HCT116 (cell line): ENCODE measurements at regions not wholly inside any gene's neighbourhood (a gene's known extent, or its start where the extent isn't known, plus 50 kb on each side); places are given as distances from the start of the nearest gene placed in this dataset.

Source experiments
- ATAC-seq: fragments of 200-7000 bp; cut with Tn5 transposase; 2 replicates; pipeline ENCODE4 v1.9.1; 2020; ENCODE audit warnings: mild to moderate bottlenecking, moderate library complexity
- BruUV-seq: library from RNA; stranded (reverse); fragments of 400-500 nt; replicated peaks from 2 replicates; lab custom pipeline; 2021; lab: Mats Ljungman, UMichigan
- CTCF ChIA-PET: fragments of 300-600 bp; sonication (Branson Sonifier 250); formaldehyde crosslinking; loops from one replicate; lab custom pipeline; 2021; ENCODE audit warnings: antibody characterized with exemption; lab: Charles Lee
- POLR2A ChIA-PET: fragments of 300-600, 350-600 bp; sonication (Branson Sonifier 250); formaldehyde crosslinking; loops from one replicate; lab custom pipeline; 2021; ENCODE audit warnings: antibody characterized with exemption; lab: Charles Lee
- RAD21 ChIA-PET, 2 experiments: fragments of 300-600 bp; sonication (Branson Sonifier 250); formaldehyde crosslinking; loops; one replicate each; lab custom pipeline; 2023; ENCODE audit warnings: low total read pairs in 2 of 2; ENCODE audit not compliant: uncharacterized antibody in 2 of 2, unreplicated experiment in 2 of 2, low non-redundant PET in 1 of 2; lab: Charles Lee
- DNase-seq: peaks from one replicate; pipeline ENCODE4 v3.0.0-alpha.2; 2010; ENCODE audit warnings: low read depth, low spot score
- H2AFZ ChIP-seq: fragments of 200-600 bp; shearing (Covaris generic), sonication (generic); 2 replicates; pipeline ENCODE4 v1.6.1; 2017; ENCODE audit warnings: low read depth, mixed run types, mixed read lengths, antibody characterized with exemption, low read length; ENCODE audit not compliant: poor library complexity, severe bottlenecking
- H3K27ac ChIP-seq: 2 replicates; pipeline ENCODE4 v1.5.1; 2012; ENCODE audit warnings: low read depth, low read length
- H3K27me3 ChIP-seq: fragments of 200-600 bp; sonication (generic); 2 replicates; pipeline ENCODE4 v1.6.1; 2016; ENCODE audit warnings: mixed run types, low read length, mixed read lengths; ENCODE audit not compliant: insufficient read depth
- H3K36me3 ChIP-seq, 2 experiments: fragments of 200-500 bp in 1 of 2; fragments of 200-600 bp in 1 of 2; sonication (Bioruptor generic) in 1 of 2; sonication (generic) in 1 of 2; 2 replicates each; pipeline versions ENCODE4 v1.5.1 to v1.6.1; 2014 to 2016; ENCODE audit warnings: low read length in 2 of 2, inconsistent platforms in 1 of 2, mixed read lengths in 1 of 2, mixed run types in 1 of 2; ENCODE audit not compliant: insufficient read depth in 2 of 2, control insufficient read depth in 1 of 2
- H3K4me1 ChIP-seq, 2 experiments: fragments of 200-600 bp in 1 of 2; sonication (generic) in 1 of 2; 2 replicates each; pipeline versions ENCODE4 v1.5.1 to v1.6.1; 2012 to 2017; ENCODE audit warnings: low read length in 2 of 2, inconsistent platforms in 1 of 2, mild to moderate bottlenecking in 1 of 2, mixed read lengths in 1 of 2, mixed run types in 1 of 2, moderate library complexity in 1 of 2; ENCODE audit not compliant: insufficient read depth in 2 of 2, control insufficient read depth in 1 of 2
- H3K4me2 ChIP-seq: fragments of 200-600 bp; sonication (generic); 2 replicates; pipeline ENCODE4 v1.6.1; 2017; ENCODE audit warnings: mixed run types, low read length, mixed read lengths
- H3K4me3 ChIP-seq, 2 experiments: fragments of 200-600 bp in 1 of 2; sonication (generic) in 1 of 2; replicated peaks in 1 of 2; 2 replicates each; pipeline ENCODE4 v1.5.1; 2011 to 2016; ENCODE audit warnings: low read length in 2 of 2, control low read depth in 1 of 2, low read depth in 1 of 2, mild to moderate bottlenecking in 1 of 2, mixed read lengths in 1 of 2, mixed run types in 1 of 2
- H3K79me2 ChIP-seq: fragments of 200-600 bp; sonication (generic); 2 replicates; pipeline ENCODE4 v1.6.1; 2017; ENCODE audit warnings: mild to moderate bottlenecking, mixed run types, low read length, moderate library complexity, mixed read lengths; ENCODE audit not compliant: insufficient read depth
- H3K9ac ChIP-seq: fragments of 200-600 bp; sonication (generic); 2 replicates; pipeline ENCODE4 v1.6.1; 2016; ENCODE audit warnings: low read length, mixed read lengths
- H3K9me2 ChIP-seq: fragments of 200-600 bp; sonication (generic), shearing (Covaris generic); 2 replicates; pipeline ENCODE4 v1.6.1; 2017; ENCODE audit warnings: mixed run types, mild to moderate bottlenecking, moderate library complexity; ENCODE audit not compliant: insufficient read depth
- H3K9me3 ChIP-seq, 2 experiments: fragments of 200-500 bp in 1 of 2; fragments of 200-600 bp in 1 of 2; sonication (Bioruptor generic) in 1 of 2; sonication (generic) in 1 of 2; 2 replicates each; pipeline ENCODE4 v1.6.1; 2014 to 2017; ENCODE audit warnings: low read length in 2 of 2, mixed read lengths in 2 of 2, inconsistent platforms in 1 of 2, low read depth in 1 of 2, mild to moderate bottlenecking in 1 of 2, mixed run types in 1 of 2, moderate library complexity in 1 of 2; ENCODE audit not compliant: control insufficient read depth in 1 of 2, insufficient read depth in 1 of 2
- H4K20me1 ChIP-seq: fragments of 200-600 bp; sonication (generic), shearing (Covaris generic); 2 replicates; pipeline ENCODE4 v1.6.1; 2017; ENCODE audit warnings: mixed run types, mild to moderate bottlenecking, moderate library complexity; ENCODE audit not compliant: insufficient read depth
- ELF1 ChIP-seq: IDR thresholded peaks from 2 replicates; pipeline ENCODE4 v1.6.1; 2012; ENCODE audit warnings: low read depth, borderline replicate concordance
- EZH2 ChIP-seq: fragments of 200-600 bp; sonication (generic); IDR thresholded peaks from 2 replicates; pipeline ENCODE4 v1.6.1; 2017; ENCODE audit warnings: antibody characterized with exemption, mixed run types
- EZH2phosphoT487 ChIP-seq: fragments of 200-600 bp; IDR thresholded peaks from 2 replicates; pipeline ENCODE4 v1.6.1; 2018; ENCODE audit warnings: antibody characterized with exemption, borderline replicate concordance
- POLR2AphosphoS5 ChIP-seq: IDR thresholded peaks from 2 replicates; pipeline ENCODE4 v1.6.1; 2011; ENCODE audit warnings: mild to moderate bottlenecking, low read depth, low read length, moderate library complexity
- SP1 ChIP-seq: IDR thresholded peaks from 2 replicates; pipeline ENCODE4 v1.6.1; 2012; ENCODE audit warnings: low read depth
- SRF ChIP-seq: IDR thresholded peaks from 2 replicates; pipeline ENCODE4 v1.6.1; 2012; ENCODE audit warnings: low read depth
- YY1 ChIP-seq: IDR thresholded peaks from 2 replicates; pipeline ENCODE4 v1.6.1; 2011; ENCODE audit warnings: low read length, low read depth, moderate library complexity, mild to moderate bottlenecking; ENCODE audit not compliant: insufficient replicate concordance; ENCODE audit errors: extremely low read depth
- ZNF274 ChIP-seq: fragments of 200-500 bp; sonication (Bioruptor generic); IDR thresholded peaks from 2 replicates; pipeline ENCODE4 v1.6.1; 2014; ENCODE audit warnings: mild to moderate bottlenecking, low read depth, low read length, inconsistent platforms
- intact Hi-C: fragments of 100-400 bp; cut with micrococcal nuclease; formaldehyde crosslinking; loops from 2 replicates; pipeline ENCODE4 v1.10.0; 2022
- TF ChIP-seq, protein P1 (sequence below): IDR thresholded peaks from 2 replicates; pipeline ENCODE4 v1.6.1; 2012
- TF ChIP-seq, protein P2 (sequence below): IDR thresholded peaks from 2 replicates; pipeline ENCODE4 v1.6.1; 2012

GRCh38 chr6:17047889-17048288, 54.0 kb upstream of the STMND1 start:
- Histone ChIP-seq H2AFZ (no peak overlapping the region), H3K4me3 (no peak overlapping the region), H3K79me2 (no peaks in the 10 kb centered on the region), H3K27ac (no peak overlapping the region), H3K4me1 (peaks cover 0 to 4% of the 10 kb centered on the region in 2 experiments; a peak in 2 of 4 replicates), H3K9me3 (no peaks in the 10 kb centered on the region), H4K20me1 (no peaks in the 10 kb centered on the region), H3K36me3 (no peaks in the 10 kb centered on the region), H3K27me3 (no peaks in the 10 kb centered on the region), H3K9me2 (no peaks in the 10 kb centered on the region), H3K9ac (no peak overlapping the region), H3K4me2 (no peak overlapping the region)
- ChIA-PET POLR2A (interaction anchor here (0.8 kb wide), 1 partner anchor 9 kb away, joined by 3 read pairs; no protein-coding TSS in a partner anchor), CTCF (no interaction called here), RAD21 (no interaction called here)
- intact Hi-C loops = no loop called here
- ATAC-seq (no peak), DNase-seq (no peak)
- no peak for TF ChIP-seq SP1
- no TSS peak for BruUV-seq

- no peak overlapping the region for H3K9ac ChIP-seq
- ChIA-PET RAD21 (no interaction called here), POLR2A (no interaction called here), CTCF (no interaction called here)
- no peaks in the 10 kb centered on the region for H4K20me1 ChIP-seq
- no peaks in the 10 kb centered on the region for H3K79me2 ChIP-seq
- intact Hi-C loops = no loop called here
- H3K4me1 ChIP-seq = peaks cover 0 to 12% of the 10 kb centered on the region in 2 experiments; a peak in 2 of 4 replicates
- no peaks in the 10 kb centered on the region for H3K36me3 ChIP-seq
- no peak overlapping the region for H3K4me3 ChIP-seq
- H3K27ac ChIP-seq = no peak overlapping the region
- BruUV-seq = no TSS peak
- no peak overlapping the region for H2AFZ ChIP-seq
- H3K9me2 ChIP-seq = no peaks in the 10 kb centered on the region
- no peak for DNase-seq
- H3K27me3 ChIP-seq = no peaks in the 10 kb centered on the region
- no peak overlapping the region for H3K4me2 ChIP-seq
- no peaks in the 10 kb centered on the region for H3K9me3 ChIP-seq
- TF ChIP-seq EZH2 = no peak
- no peak for TF ChIP-seq POLR2AphosphoS5
- TF ChIP-seq YY1 = no peak
- no peak for TF ChIP-seq EZH2phosphoT487
- no peak for TF ChIP-seq ELF1
- TF ChIP-seq, protein P1, sequence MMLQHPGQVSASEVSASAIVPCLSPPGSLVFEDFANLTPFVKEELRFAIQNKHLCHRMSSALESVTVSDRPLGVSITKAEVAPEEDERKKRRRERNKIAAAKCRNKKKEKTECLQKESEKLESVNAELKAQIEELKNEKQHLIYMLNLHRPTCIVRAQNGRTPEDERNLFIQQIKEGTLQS = no peak
- TF ChIP-seq ZNF274 = no peak
- TF ChIP-seq SRF = no peak
- TF ChIP-seq, protein P2, sequence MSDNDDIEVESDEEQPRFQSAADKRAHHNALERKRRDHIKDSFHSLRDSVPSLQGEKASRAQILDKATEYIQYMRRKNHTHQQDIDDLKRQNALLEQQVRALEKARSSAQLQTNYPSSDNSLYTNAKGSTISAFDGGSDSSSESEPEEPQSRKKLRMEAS = no peak
- no peak for ATAC-seq
Measured at GRCh38 chr6:17045581-17046322, 56.1 kb upstream of the STMND1 start.
